Natural killer cell treated with Interleukin-12 subunit alpha and Interleukin-12 subunit beta and Interleukin-15 and Interleukin-18, amount 100 ng/mL, for 72 hours (primary cell): ENCODE measurements at regions not wholly inside any gene's neighbourhood (a gene's known extent, or its start where the extent isn't known, plus 50 kb on each side); places are given as distances from the start of the nearest gene placed in this dataset.
"Not testable (repeated sequence)": the region's sequence is repeated elsewhere in the genome, so short reads cannot be mapped to it uniquely, and the experiment has no call there.

Experiments used
- ATAC-seq, 2 donors: fragments of 150-1000 bp; cut with Tn5 transposase in 1 of 2; sonication (Bioruptor Pico), chemical (Tn5 transposase) in 1 of 2; 2 replicates each; pipeline ENCODE4 v1.10.0; 2021
- DNase-seq: peaks from one replicate; pipeline ENCODE4 v3.0.0; 2022; ENCODE audit warnings: low spot score
- H3K27ac Mint-ChIP-seq, 2 donors: 1 replicate in 1 of 2; 2 replicates in 1 of 2; pipeline ENCODE4 v1.8.0; 2022; ENCODE audit warnings: mixed read lengths in 2 of 2, mild to moderate bottlenecking in 1 of 2, moderate library complexity in 1 of 2
- H3K27me3 Mint-ChIP-seq, 2 donors: 1 replicate in 1 of 2; 2 replicates in 1 of 2; pipeline ENCODE4 v1.8.0; 2022; ENCODE audit warnings: mixed read lengths in 2 of 2
- H3K36me3 Mint-ChIP-seq: one replicate; pipeline ENCODE4 v1.8.0; 2022; ENCODE audit warnings: mixed read lengths
- H3K4me1 Mint-ChIP-seq, 2 donors: 1 replicate in 1 of 2; 2 replicates in 1 of 2; pipeline ENCODE4 v1.8.0; 2022; ENCODE audit warnings: low read depth in 2 of 2, mixed read lengths in 2 of 2, mild to moderate bottlenecking in 1 of 2
- H3K4me3 Mint-ChIP-seq: one replicate; pipeline ENCODE4 v1.8.0; 2022; ENCODE audit warnings: mixed read lengths
- H3K9me3 Mint-ChIP-seq: 2 replicates; pipeline ENCODE4 v1.8.0; 2022; ENCODE audit warnings: mixed read lengths

- H3K27me3 Mint-ChIP-seq = peaks cover 9 to 12% of the 10 kb centered on the region in 2 donors
- H3K27ac Mint-ChIP-seq = no peak overlapping the region
- peaks cover 2 to 14% of the 10 kb centered on the region in 2 donors for H3K4me1 Mint-ChIP-seq
- H3K4me3 Mint-ChIP-seq = no peak overlapping the region
- DNase-seq = no peak
- H3K9me3 Mint-ChIP-seq = no peaks in the 10 kb centered on the region
- H3K36me3 Mint-ChIP-seq = no peaks in the 10 kb centered on the region
- no peak for ATAC-seq
Observed at GRCh38 chr18:49685231-49685942, 123.5 kb downstream of the LIPG start.

- H3K36me3 Mint-ChIP-seq, H3K27ac Mint-ChIP-seq, H3K4me1 Mint-ChIP-seq, ATAC-seq, H3K4me3 Mint-ChIP-seq, H3K9me3 Mint-ChIP-seq, DNase-seq: not testable (repeated sequence)
- peaks cover 12 to 13% of the 10 kb centered on the region in 2 donors for H3K27me3 Mint-ChIP-seq
Observed at GRCh38 chr18:49682803-49683190, 120.9 kb downstream of the LIPG start.

DNA sequence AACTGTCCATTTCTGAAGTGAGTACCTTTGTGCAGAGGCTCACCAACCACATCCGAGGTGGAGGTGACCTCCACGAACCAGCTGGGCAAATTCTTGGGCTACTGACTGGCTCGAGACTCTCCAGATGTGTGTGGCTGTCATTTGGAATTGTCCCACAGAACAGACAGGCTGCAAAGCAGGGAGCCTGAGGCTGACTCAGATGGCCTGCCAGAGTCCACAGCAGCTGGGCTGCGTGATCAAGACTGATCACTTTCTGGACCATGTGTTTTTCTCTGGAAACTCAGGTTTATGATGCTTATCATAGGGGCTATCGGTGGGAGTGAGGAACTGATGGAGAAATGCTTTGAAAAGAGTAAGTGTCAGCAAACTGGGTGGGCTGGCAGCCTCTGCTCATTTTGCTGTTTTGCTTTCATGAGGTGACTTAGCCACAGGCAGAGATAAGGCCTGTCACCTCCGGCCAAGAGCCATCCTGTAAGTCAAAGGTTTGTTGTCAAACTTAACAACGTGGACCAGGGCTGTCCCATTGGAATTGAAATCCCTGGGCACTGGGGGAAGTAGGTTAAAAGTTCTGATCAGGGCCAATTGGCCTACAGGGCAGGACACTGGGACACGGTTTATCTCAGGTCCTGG, 120.4 kb downstream of the LIPG start:
- no peak overlapping the region for H3K27ac Mint-ChIP-seq
- DNase-seq (no peak), ATAC-seq (no peak)
- peaks cover 12 to 14% of the 10 kb centered on the region in 2 donors for H3K27me3 Mint-ChIP-seq
- peaks cover 7 to 13% of the 10 kb centered on the region in 2 donors for H3K4me1 Mint-ChIP-seq
- no peak overlapping the region for H3K4me3 Mint-ChIP-seq
- H3K9me3 Mint-ChIP-seq = no peaks in the 10 kb centered on the region
- H3K36me3 Mint-ChIP-seq = no peaks in the 10 kb centered on the region

DNA sequence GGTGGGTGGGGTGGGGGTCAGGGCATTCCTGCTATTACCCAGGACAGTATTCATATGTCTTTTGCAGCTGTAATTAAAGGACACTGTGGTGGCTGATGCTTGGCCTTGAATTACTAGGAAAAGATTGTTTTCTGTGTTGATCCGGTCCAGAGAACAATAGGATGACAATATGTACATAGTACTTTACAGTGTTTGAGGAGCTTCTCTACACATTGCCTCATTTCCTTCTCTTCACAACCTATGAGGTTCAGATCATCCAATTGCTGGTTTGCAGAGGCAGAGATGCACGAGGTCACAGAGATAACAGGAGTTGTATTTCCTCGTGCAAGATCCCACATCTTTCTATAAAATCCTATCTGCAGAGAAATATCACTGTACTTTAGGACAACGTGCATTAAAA, 119.5 kb downstream of the LIPG start:
- no peaks in the 10 kb centered on the region for H3K9me3 Mint-ChIP-seq
- peaks cover 7 to 13% of the 10 kb centered on the region in 2 donors for H3K4me1 Mint-ChIP-seq
- DNase-seq = no peak
- no peak overlapping the region for H3K27ac Mint-ChIP-seq
- no peak overlapping the region for H3K4me3 Mint-ChIP-seq
- H3K36me3 Mint-ChIP-seq = no peaks in the 10 kb centered on the region
- no peak for ATAC-seq
- H3K27me3 Mint-ChIP-seq = peaks cover 12 to 14% of the 10 kb centered on the region in 2 donors

- DNase-seq = no peak
- peaks cover 7 to 9% of the 10 kb centered on the region in 2 donors for H3K4me1 Mint-ChIP-seq
- peaks cover 12 to 16% of the 10 kb centered on the region in 2 donors for H3K27me3 Mint-ChIP-seq
- no peaks in the 10 kb centered on the region for H3K9me3 Mint-ChIP-seq
- H3K4me3 Mint-ChIP-seq = no peak overlapping the region
- H3K27ac Mint-ChIP-seq = no peak overlapping the region
- no peaks in the 10 kb centered on the region for H3K36me3 Mint-ChIP-seq
- ATAC-seq = no peak
Observed at GRCh38 chr18:49678440-49678839, 116.6 kb downstream of the LIPG start.

GRCh38 chr18:49677762-49678413, 116.0 kb downstream of the LIPG start:
- Mint-ChIP-seq H3K4me3 (peak overlapping the region; percentile 8), H3K27me3 (peaks cover 12 to 16% of the 10 kb centered on the region in 2 donors), H3K27ac (peak overlapping the region in 1 of 2 donors; percentile 10), H3K9me3 (no peaks in the 10 kb centered on the region), H3K36me3 (no peaks in the 10 kb centered on the region), H3K4me1 (peaks cover 7 to 9% of the 10 kb centered on the region in 2 donors)
- DNase-seq (no peak), ATAC-seq (peak in 1 of 2 donors; percentile 35)

GRCh38 chr18:49677081-49677480, 115.2 kb downstream of the LIPG start:
- Mint-ChIP-seq H3K4me3 (no peak overlapping the region), H3K4me1 (peaks cover 7 to 9% of the 10 kb centered on the region in 2 donors), H3K9me3 (no peaks in the 10 kb centered on the region), H3K36me3 (no peaks in the 10 kb centered on the region), H3K27ac (no peak overlapping the region), H3K27me3 (peaks cover 17% of the 10 kb centered on the region in 2 donors)
- DNase-seq (no peak), ATAC-seq (no peak)

GRCh38 chr18:49673281-49673680, 111.4 kb downstream of the LIPG start:
- DNase-seq (no peak), ATAC-seq (no peak)
- H3K4me1 Mint-ChIP-seq = peaks cover 7 to 9% of the 10 kb centered on the region in 2 donors
- H3K27ac Mint-ChIP-seq = no peak overlapping the region
- H3K9me3 Mint-ChIP-seq = no peaks in the 10 kb centered on the region
- H3K27me3 Mint-ChIP-seq = peaks cover 29 to 32% of the 10 kb centered on the region in 2 donors
- H3K4me3 Mint-ChIP-seq = no peak overlapping the region
- H3K36me3 Mint-ChIP-seq = no peaks in the 10 kb centered on the region

DNA sequence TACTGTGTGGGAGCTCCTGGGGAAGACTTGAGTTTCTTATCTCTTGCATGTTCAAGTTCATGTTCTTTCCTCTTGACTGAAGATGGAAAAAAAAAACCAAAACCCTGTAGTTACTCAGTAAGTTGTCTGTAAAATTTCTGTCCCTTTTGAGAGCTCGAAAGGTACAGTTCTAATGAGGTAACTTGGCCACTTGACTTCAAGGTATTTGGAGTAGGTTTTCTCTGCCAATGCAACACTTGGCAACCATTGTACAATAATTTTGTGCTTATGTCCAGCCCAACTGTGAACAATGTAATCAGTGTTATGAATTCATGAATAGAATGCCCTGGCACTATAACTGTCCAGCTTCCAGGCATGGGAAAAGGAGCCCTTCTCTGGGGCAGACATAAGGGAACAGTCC, 111.0 kb downstream of the LIPG start:
- DNase-seq = no peak
- H3K27me3 Mint-ChIP-seq = peaks cover 28 to 35% of the 10 kb centered on the region in 2 donors
- ATAC-seq = no peak
- no peaks in the 10 kb centered on the region for H3K9me3 Mint-ChIP-seq
- no peak overlapping the region for H3K27ac Mint-ChIP-seq
- H3K36me3 Mint-ChIP-seq = no peaks in the 10 kb centered on the region
- H3K4me1 Mint-ChIP-seq = peaks cover 4% of the 10 kb centered on the region in 2 donors
- no peak overlapping the region for H3K4me3 Mint-ChIP-seq

DNA sequence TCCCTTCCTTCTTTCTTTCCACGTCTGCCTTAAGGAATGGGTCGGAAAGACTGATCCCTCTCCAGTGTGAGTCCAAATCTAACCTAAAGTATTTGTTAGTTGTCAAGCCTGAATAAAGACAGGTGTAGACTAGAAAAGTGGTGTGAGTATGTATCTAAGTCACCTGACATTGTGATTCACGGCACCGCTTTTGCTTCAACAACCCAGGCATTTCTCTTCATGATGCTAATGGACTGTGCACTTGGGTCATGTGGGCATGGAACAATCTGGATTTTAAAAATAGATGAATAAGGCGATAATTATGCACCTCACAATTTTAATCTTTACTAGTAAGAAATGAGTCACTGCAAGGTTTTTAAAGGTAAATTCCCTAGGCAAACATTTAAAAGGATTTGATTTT, 107.5 kb downstream of the LIPG start:
- peaks cover 33 to 40% of the 10 kb centered on the region in 2 donors for H3K27me3 Mint-ChIP-seq
- ATAC-seq = no peak
- no peak overlapping the region for H3K27ac Mint-ChIP-seq
- no peak overlapping the region for H3K4me3 Mint-ChIP-seq
- DNase-seq = no peak
- no peaks in the 10 kb centered on the region for H3K36me3 Mint-ChIP-seq
- no peaks in the 10 kb centered on the region for H3K9me3 Mint-ChIP-seq
- H3K4me1 Mint-ChIP-seq = no peaks in the 10 kb centered on the region

GRCh38 chr18:49668574-49669275, 106.9 kb downstream of the LIPG start:
- Mint-ChIP-seq H3K9me3 (no peaks in the 10 kb centered on the region), H3K27me3 (peaks cover 29 to 34% of the 10 kb centered on the region in 2 donors), H3K27ac (no peak overlapping the region), H3K4me1 (no peaks in the 10 kb centered on the region), H3K36me3 (no peaks in the 10 kb centered on the region), H3K4me3 (no peak overlapping the region)
- no peak for ATAC-seq
- no peak for DNase-seq

DNA sequence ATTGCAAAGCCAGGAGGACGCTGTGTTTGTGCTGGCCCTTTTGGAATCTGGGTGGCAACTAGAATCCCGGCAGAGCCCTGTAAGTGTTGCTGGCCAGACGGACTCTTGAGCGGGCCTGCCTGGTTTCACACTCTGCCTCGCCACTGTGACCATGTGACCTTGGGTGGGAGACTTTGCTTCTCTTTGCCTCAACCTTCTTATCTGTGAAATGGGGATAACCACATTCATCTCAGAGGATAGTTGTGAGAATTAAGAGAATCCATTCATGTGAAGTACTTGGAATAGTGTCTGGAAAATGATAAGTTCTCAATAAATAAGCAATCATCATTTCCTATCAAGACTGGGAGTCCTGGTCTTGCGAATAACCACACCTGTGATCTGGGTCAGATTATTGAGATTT, 105.6 kb downstream of the LIPG start:
- Mint-ChIP-seq H3K27me3 (peaks cover 29 to 33% of the 10 kb centered on the region in 2 donors), H3K4me1 (no peaks in the 10 kb centered on the region), H3K4me3 (no peak overlapping the region), H3K36me3 (no peaks in the 10 kb centered on the region), H3K27ac (no peak overlapping the region), H3K9me3 (no peaks in the 10 kb centered on the region)
- DNase-seq (no peak), ATAC-seq (no peak)

DNA sequence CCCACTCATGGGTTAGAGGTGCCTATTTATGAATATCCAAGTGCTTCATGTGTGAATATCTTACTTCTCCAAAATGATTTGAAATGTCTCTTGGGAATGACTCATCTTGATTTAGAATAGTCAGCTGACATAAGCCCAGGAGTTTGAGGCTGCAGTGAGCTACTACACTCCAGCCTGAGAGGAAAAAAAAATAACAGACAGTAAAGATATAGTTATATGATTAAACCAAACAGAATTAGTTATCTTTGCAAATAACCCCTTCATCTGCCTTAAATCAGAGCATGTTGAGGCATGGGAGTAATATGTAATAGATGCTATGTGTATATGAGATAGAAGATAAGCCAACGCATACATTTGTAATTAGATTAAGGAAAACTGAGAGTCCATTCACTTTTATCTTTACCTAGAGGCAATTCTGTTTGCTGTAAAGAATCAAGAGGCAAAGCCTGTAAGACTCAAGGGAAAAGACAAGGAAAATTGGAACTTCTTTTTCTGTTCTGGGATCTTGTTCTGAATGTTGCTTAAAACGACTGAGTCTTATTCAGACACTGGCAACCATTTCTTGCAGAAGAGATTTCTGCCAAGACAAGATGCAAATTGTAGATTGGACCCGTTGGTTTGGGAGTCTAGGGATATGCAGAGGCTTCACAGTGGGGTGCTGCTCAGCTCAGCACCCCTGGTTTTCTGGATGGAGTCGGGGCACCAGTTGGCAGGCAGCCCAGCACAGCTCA, 104.4 kb downstream of the LIPG start:
- no peaks in the 10 kb centered on the region for H3K36me3 Mint-ChIP-seq
- no peak overlapping the region for H3K4me3 Mint-ChIP-seq
- peaks cover 26 to 27% of the 10 kb centered on the region in 2 donors for H3K27me3 Mint-ChIP-seq
- no peak overlapping the region for H3K27ac Mint-ChIP-seq
- H3K9me3 Mint-ChIP-seq = no peaks in the 10 kb centered on the region
- no peak for DNase-seq
- no peak for ATAC-seq
- H3K4me1 Mint-ChIP-seq = no peaks in the 10 kb centered on the region
